ENCODE measurements at regions not wholly inside any gene's neighbourhood (a gene's known extent, or its start where the extent isn't known, plus 50 kb on each side); places are given as distances from the start of the nearest gene placed in this dataset.

DNA sequence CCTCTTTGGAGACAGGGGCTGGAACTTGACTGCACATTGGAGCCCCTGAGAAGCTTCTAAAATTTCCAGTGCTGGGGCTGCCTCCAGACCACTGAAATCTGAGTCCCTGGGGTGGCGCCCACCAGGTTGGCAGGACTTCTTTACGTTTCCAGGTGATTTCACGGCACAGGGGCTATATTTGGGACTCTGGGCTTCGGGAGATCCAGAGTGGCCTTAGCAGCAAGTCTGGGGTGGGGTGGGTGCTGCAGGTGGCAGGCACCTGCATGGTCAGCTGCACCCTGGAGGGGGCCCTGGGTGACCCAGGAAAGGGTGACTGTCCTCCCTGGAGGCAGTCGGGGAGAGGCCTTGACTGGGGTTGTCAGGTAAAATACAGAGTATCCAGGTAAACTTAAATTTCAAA is 135.5 kb upstream of the PHACTR3 start:
- TF ChIP-seq, protein P1, sequence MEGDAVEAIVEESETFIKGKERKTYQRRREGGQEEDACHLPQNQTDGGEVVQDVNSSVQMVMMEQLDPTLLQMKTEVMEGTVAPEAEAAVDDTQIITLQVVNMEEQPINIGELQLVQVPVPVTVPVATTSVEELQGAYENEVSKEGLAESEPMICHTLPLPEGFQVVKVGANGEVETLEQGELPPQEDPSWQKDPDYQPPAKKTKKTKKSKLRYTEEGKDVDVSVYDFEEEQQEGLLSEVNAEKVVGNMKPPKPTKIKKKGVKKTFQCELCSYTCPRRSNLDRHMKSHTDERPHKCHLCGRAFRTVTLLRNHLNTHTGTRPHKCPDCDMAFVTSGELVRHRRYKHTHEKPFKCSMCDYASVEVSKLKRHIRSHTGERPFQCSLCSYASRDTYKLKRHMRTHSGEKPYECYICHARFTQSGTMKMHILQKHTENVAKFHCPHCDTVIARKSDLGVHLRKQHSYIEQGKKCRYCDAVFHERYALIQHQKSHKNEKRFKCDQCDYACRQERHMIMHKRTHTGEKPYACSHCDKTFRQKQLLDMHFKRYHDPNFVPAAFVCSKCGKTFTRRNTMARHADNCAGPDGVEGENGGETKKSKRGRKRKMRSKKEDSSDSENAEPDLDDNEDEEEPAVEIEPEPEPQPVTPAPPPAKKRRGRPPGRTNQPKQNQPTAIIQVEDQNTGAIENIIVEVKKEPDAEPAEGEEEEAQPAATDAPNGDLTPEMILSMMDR (conservative IDR thresholded peaks at IDR 0.05 in 1 of 2, IDR thresholded peaks at IDR 0.05 in 1 of 2; ENCODE audit: low read depth in 1 of 2, low read length in 2 of 2) = no peak
- no peak for TF ChIP-seq EZH2 (IDR thresholded peaks at IDR 0.05; ENCODE audit: low read length, missing control alignments)

Data from fibroblast of lung (primary cell).